ENCODE measurements at regions not wholly inside any gene's neighbourhood (a gene's known extent, or its start where the extent isn't known, plus 50 kb on each side); places are given as distances from the start of the nearest gene placed in this dataset.

- H3K4me3 ChIP-seq (ENCODE audit: low read depth, low read length) = no peak overlapping the region
- no peak for TF ChIP-seq CTCF (IDR thresholded peaks at IDR 0.05; ENCODE audit: low read depth, low read length)
Observed at GRCh38 chr4:26269038-26269437, 51.8 kb upstream of the RBPJ start.

Measured in WI38 (cell line).